Right cardiac atrium (tissue), 5 donors: ENCODE measurements at regions not wholly inside any gene's neighbourhood (a gene's known extent, or its start where the extent isn't known, plus 50 kb on each side); places are given as distances from the start of the nearest gene placed in this dataset.
A peak's percentile ranks its signal among the peaks of the same experiment; 100 is the strongest.

Source experiments
- ATAC-seq, 2 donors: fragments of 200-7000 bp; cut with Tn5 transposase; one replicate each; pipeline versions ENCODE4 v1.8.0 to v1.9.1; 2020; ENCODE audit warnings: moderate library complexity in 2 of 2, mild to moderate bottlenecking in 1 of 2
- DNase-seq, 3 donors: peaks; one replicate each; pipeline ENCODE4 v3.0.0-alpha.2; 2020
- H3K27ac ChIP-seq: one replicate; pipeline ENCODE4 v1.5.1; 2013; ENCODE audit warnings: mild to moderate bottlenecking, low read length, control low read depth, moderate library complexity
- H3K27me3 ChIP-seq: one replicate; pipeline ENCODE4 v1.6.1; 2013; ENCODE audit not compliant: control insufficient read depth, insufficient read depth
- H3K4me1 ChIP-seq: one replicate; pipeline ENCODE4 v1.6.1; 2013; ENCODE audit warnings: low read length; ENCODE audit not compliant: control insufficient read depth, insufficient read depth
- H3K4me3 ChIP-seq: one replicate; pipeline ENCODE4 v1.5.1; 2013; ENCODE audit warnings: low read length, control low read depth
- H3K9me3 ChIP-seq: one replicate; pipeline ENCODE4 v1.6.1; 2013; ENCODE audit warnings: low read length; ENCODE audit not compliant: control insufficient read depth
- WGBS: extraction: QIAGEN DNeasy Blood & Tissue Kit; methylation state at CpG from one replicate; pipeline ENCODE4 v1.1.7; 2013; 5-methylcytosine and 5-hydroxymethylcytosine counted together
- intact Hi-C, 4 donors: fragments of 100-400 bp; cut with DNase I; formaldehyde crosslinking; loops; one replicate each; pipeline versions ENCODE4 v1.11.0 to v1.14.0; 2022 to 2023
- donor health status: healthy with polysubstance abuse.
- donor health status: DM: no; HTN: yes; CAD: no.
- donor health status: DM: no; HTN: no; CAD: no.
- donor health status: DM: no; HTN: yes; CAD: no; lungs with severe emphysema.
- donor health status: DM: yes; HTN: yes; CAD: no.

DNA sequence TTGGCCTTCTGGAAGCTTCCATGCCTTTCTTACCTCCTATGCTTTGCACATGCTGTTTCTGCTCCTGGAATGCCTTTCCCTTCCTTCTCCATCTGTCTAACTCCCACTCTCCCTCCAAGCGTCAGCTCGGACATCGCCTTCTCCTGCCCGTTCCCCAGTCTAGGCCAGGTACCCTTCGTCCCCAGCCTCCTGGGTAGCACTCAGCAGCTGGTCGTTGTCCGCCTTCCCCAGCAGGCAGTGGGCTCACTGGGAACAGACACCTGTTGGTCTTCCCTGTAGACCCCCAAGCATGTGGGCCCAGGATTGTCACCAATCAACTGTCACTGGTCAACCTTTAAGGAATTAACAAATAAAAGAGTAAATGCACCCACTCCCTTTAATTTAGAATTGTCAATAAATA is 202.2 kb downstream of the RGS3 start:
- H3K27me3 ChIP-seq, result no peaks in the 10 kb centered on the region
- no peaks in the 10 kb centered on the region for H3K9me3 ChIP-seq
- no peak overlapping the region for H3K4me3 ChIP-seq
- H3K4me1 ChIP-seq, result no peaks in the 10 kb centered on the region
- no peak overlapping the region for H3K27ac ChIP-seq
- intact Hi-C loops, result no loop called here
- 92% methylated on average over 7 of the region's 7 CpGs for WGBS
- DNase-seq (no peak), ATAC-seq (no peak)

DNA sequence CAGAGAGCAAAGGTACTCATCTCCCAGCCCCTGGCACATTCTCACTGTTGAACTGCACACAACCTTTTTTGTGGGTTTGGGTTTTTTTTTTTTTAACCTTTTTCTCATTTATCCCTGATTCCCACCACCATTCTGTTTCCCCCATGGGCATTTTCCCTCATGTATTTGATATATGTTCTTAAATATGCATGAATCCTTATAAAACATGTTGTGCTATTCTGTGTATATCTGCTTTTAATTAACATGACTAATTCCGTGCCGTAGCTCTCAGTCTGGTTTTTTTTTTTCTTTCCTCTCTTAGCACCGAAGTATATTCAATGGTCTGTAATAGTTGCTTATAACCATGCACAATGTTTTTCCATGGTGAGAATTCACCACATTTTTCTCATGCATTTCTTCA is 204.5 kb downstream of the RGS3 start:
- H3K4me3 ChIP-seq, result no peak overlapping the region
- H3K4me1 ChIP-seq, result no peaks in the 10 kb centered on the region
- intact Hi-C loops, result no loop called here
- no peak for ATAC-seq
- no peaks in the 10 kb centered on the region for H3K27me3 ChIP-seq
- no peak overlapping the region for H3K27ac ChIP-seq
- 87% methylated on average over 3 of the region's 3 CpGs for WGBS
- H3K9me3 ChIP-seq, result no peaks in the 10 kb centered on the region
- DNase-seq, result no peak

GRCh38 chr9:113669522-113670115 is 206.1 kb downstream of the RGS3 start:
- intact Hi-C loops, result no loop called here

GRCh38 chr9:113673726-113674125 is 202.4 kb upstream of the ZNF618 start:
- Histone ChIP-seq H3K27me3 (no peaks in the 10 kb centered on the region), H3K9me3 (no peaks in the 10 kb centered on the region), H3K27ac (no peak overlapping the region), H3K4me1 (no peaks in the 10 kb centered on the region), H3K4me3 (no peak overlapping the region)
- no peak for ATAC-seq
- intact Hi-C loops, result no loop called here
- 87% methylated on average over 7 of the region's 7 CpGs for WGBS
- no peak for DNase-seq

More at GRCh38 chr9:113669522-113670115, 206.1 kb downstream of the RGS3 start:
- Histone ChIP-seq H3K4me3 (no peak overlapping the region), H3K27ac (no peak overlapping the region), H3K4me1 (no peaks in the 10 kb centered on the region), H3K27me3 (no peaks in the 10 kb centered on the region), H3K9me3 (no peaks in the 10 kb centered on the region)
- WGBS, result 88% methylated on average over 4 of the region's 4 CpGs
- no peak for DNase-seq
- ATAC-seq, result no peak

GRCh38 chr9:113674436-113674835 is 201.7 kb upstream of the ZNF618 start:
- ATAC-seq, result no peak
- Histone ChIP-seq H3K27me3 (no peaks in the 10 kb centered on the region), H3K4me3 (no peak overlapping the region), H3K9me3 (no peaks in the 10 kb centered on the region), H3K4me1 (no peaks in the 10 kb centered on the region), H3K27ac (no peak overlapping the region)
- intact Hi-C loops, result no loop called here
- DNase-seq, result no peak
- 75% methylated on average over 6 of the region's 6 CpGs for WGBS

GRCh38 chr9:113675475-113675941 is 200.6 kb upstream of the ZNF618 start:
- Histone ChIP-seq H3K4me3 (no peak overlapping the region), H3K9me3 (no peaks in the 10 kb centered on the region), H3K4me1 (no peaks in the 10 kb centered on the region), H3K27ac (no peak overlapping the region), H3K27me3 (no peaks in the 10 kb centered on the region)
- DNase-seq, result peak; percentile 78 to 87 (median 84)
- WGBS, result 16% methylated on average over 10 of the region's 10 CpGs
- ATAC-seq, result peak; percentile 57 to 85
- intact Hi-C loops, result no loop called here

GRCh38 chr9:113677057-113677456 is 199.1 kb upstream of the ZNF618 start:
- no peak overlapping the region for H3K27ac ChIP-seq
- DNase-seq (no peak), ATAC-seq (no peak)
- no peaks in the 10 kb centered on the region for H3K27me3 ChIP-seq
- intact Hi-C loops, result no loop called here
- WGBS, result 78% methylated on average over 9 of the region's 9 CpGs
- no peak overlapping the region for H3K4me3 ChIP-seq
- no peaks in the 10 kb centered on the region for H3K9me3 ChIP-seq
- H3K4me1 ChIP-seq, result no peaks in the 10 kb centered on the region

GRCh38 chr9:113677569-113677968 is 198.5 kb upstream of the ZNF618 start:
- Histone ChIP-seq H3K27me3 (no peaks in the 10 kb centered on the region), H3K4me3 (no peak overlapping the region), H3K9me3 (no peaks in the 10 kb centered on the region), H3K27ac (no peak overlapping the region), H3K4me1 (no peaks in the 10 kb centered on the region)
- intact Hi-C loops, result no loop called here
- ATAC-seq (no peak), DNase-seq (no peak)
- WGBS, result 83% methylated on average over 4 of the region's 4 CpGs

DNA sequence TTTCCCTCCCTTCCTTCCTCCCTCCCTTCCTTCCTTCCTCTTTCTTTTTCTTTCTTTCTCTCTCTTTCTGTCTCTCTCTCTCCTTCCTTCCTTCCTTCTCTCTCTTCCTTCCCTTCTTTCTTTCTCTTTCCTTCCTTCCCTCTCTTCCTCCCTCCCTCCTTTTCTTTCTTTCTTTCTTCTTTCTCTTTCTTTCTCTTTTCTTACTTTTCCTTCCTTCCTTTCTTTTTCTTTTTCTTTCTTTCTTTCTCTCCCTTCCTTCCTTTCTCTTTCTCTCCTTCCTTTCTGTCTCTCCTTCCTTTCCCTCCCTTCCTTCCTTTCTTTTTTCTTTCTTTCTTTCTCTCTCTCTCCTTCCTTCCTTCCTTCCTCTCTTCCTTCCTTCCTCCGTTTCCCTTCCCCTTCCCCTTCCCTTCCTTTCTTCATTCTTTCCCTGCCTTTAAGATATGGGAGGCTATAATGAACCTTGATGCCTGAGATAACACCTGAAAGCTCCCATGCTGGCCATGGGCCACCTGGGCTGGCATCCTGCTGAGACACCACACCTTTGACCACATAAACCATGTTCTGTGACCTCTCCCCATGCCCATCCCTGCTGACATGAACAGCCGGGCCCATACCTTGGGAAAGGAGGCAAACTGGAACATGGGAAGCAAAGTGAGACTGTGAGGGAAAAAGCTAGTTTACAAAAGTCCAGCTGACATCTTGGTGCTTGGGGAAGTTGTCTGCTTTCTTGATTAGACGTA is 197.8 kb upstream of the ZNF618 start:
- ATAC-seq, result no peak
- Histone ChIP-seq H3K4me1 (no peaks in the 10 kb centered on the region), H3K9me3 (no peaks in the 10 kb centered on the region), H3K4me3 (no peak overlapping the region), H3K27ac (no peak overlapping the region), H3K27me3 (no peaks in the 10 kb centered on the region)
- 74% methylated on average over 3 of the region's 3 CpGs for WGBS
- DNase-seq, result no peak
- intact Hi-C loops, result no loop called here

DNA sequence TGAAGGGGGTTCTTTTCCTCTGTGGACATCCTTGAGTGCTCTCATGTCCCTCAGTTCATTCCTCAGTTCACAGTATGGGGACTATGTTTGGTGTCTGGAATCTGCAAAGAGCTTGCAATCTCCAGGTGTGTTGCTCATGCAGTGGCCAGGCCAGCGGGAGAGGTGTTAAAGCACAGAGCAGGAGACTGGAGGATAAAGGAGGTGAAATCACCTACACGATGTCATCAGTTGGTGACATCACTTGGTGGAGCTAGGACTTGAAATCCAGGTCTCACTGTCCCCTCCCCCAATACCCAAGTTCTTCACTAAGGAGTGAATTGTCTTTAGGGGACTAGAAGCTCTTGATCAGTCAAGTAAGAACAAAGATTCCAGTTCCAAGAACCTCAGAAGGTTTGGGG is 197.3 kb upstream of the ZNF618 start:
- H3K4me3 ChIP-seq, result no peak overlapping the region
- H3K27me3 ChIP-seq, result no peaks in the 10 kb centered on the region
- no peak for ATAC-seq
- intact Hi-C loops, result no loop called here
- no peak for DNase-seq
- H3K27ac ChIP-seq, result no peak overlapping the region
- WGBS, result 81% methylated on average over 2 of the region's 2 CpGs
- no peaks in the 10 kb centered on the region for H3K9me3 ChIP-seq
- H3K4me1 ChIP-seq, result no peaks in the 10 kb centered on the region

- Histone ChIP-seq H3K4me1 (no peaks in the 10 kb centered on the region), H3K27ac (no peak overlapping the region), H3K27me3 (no peaks in the 10 kb centered on the region), H3K9me3 (no peaks in the 10 kb centered on the region), H3K4me3 (no peak overlapping the region)
- 12% methylated on average over 9 of the region's 9 CpGs for WGBS
- DNase-seq, result peak; percentile 72 to 88 (median 76)
- peak; percentile 53 to 69 for ATAC-seq
- intact Hi-C loops, result loop anchor here in 2 of 4 donors (10.0 kb wide), 1 partner anchor 352 kb away; no protein-coding TSS in a partner anchor
Measured at GRCh38 chr9:113682297-113682771, 193.8 kb upstream of the ZNF618 start.
